ENCODE measurements at regions not wholly inside any gene's neighbourhood (a gene's known extent, or its start where the extent isn't known, plus 50 kb on each side); places are given as distances from the start of the nearest gene placed in this dataset.
"Not testable (repeated sequence)": the region's sequence is repeated elsewhere in the genome, so short reads cannot be mapped to it uniquely, and the experiment has no call there.

- TF ChIP-seq IRF3 (IDR thresholded peaks at IDR 0.05; ENCODE audit: low read depth, low read length): no peak
- TF ChIP-seq USF1 (IDR thresholded peaks at IDR 0.05; ENCODE audit: borderline replicate concordance, low read depth): no peak
Observed at GRCh38 chr1:102118150-102118549, 121.4 kb upstream of the OLFM3 start (continued).

- 58% methylated on average over 3 of the region's 3 CpGs for WGBS (ENCODE audit: low lambda C conversion rate)
- TF ChIP-seq EP300 (IDR thresholded peaks at IDR 0.05; ENCODE audit: borderline replicate concordance in 1 of 2, low read depth in 1 of 2, low read length in 1 of 2): no peak
- TF ChIP-seq TAF1 (IDR thresholded peaks at IDR 0.05; ENCODE audit: borderline replicate concordance, low read depth, low read length): no peak
- TF ChIP-seq SMC3 (IDR thresholded peaks at IDR 0.05; ENCODE audit: low read depth, low read length): no peak
- no peak for TF ChIP-seq RAD21 (IDR thresholded peaks at IDR 0.05; ENCODE audit: low read length)
- no peak for TF ChIP-seq GATA2 (CRISPR knock-in tag; IDR thresholded peaks at IDR 0.05)
- TF ChIP-seq JUND (IDR thresholded peaks at IDR 0.05): no peak
- TF ChIP-seq TCF12 (IDR thresholded peaks at IDR 0.05): no peak
- TF ChIP-seq ZBTB33 (IDR thresholded peaks at IDR 0.05; ENCODE audit: borderline replicate concordance, low read depth): no peak
- no peak for TF ChIP-seq CHD2 (IDR thresholded peaks at IDR 0.05; ENCODE audit: low read length, partially characterized antibody)
- no peak for TF ChIP-seq MXI1 (IDR thresholded peaks at IDR 0.05; ENCODE audit: low read depth, low read length)
- TF ChIP-seq FOXJ3 (CRISPR knock-in tag; IDR thresholded peaks at IDR 0.05): no peak
- no peak for TF ChIP-seq RXRA (IDR thresholded peaks at IDR 0.05; ENCODE audit: borderline replicate concordance, low read depth)
- TF ChIP-seq USF2 (IDR thresholded peaks at IDR 0.05; ENCODE audit: borderline replicate concordance, low read depth, low read length): no peak
- no peak for TF ChIP-seq MEF2A (IDR thresholded peaks at IDR 0.05; ENCODE audit: borderline replicate concordance, low read depth)
- no peak for TF ChIP-seq NFIC (IDR thresholded peaks at IDR 0.05; ENCODE audit: borderline replicate concordance)
- no peak for TF ChIP-seq YY1 (IDR thresholded peaks at IDR 0.05; ENCODE audit: low read depth)
- TF ChIP-seq IRF3 (IDR thresholded peaks at IDR 0.05; ENCODE audit: low read depth, low read length): no peak
- TF ChIP-seq GABPA (IDR thresholded peaks at IDR 0.05; ENCODE audit: low read depth): no peak
- no peak for TF ChIP-seq TEAD4 (IDR thresholded peaks at IDR 0.05; ENCODE audit: borderline replicate concordance, insufficient read depth)
- TF ChIP-seq FOXM1 (IDR thresholded peaks at IDR 0.05; ENCODE audit: low read depth): no peak
- no peak overlapping the region for H3K27ac ChIP-seq (ENCODE audit: low read depth in 2 of 2, low read length in 1 of 2)
- no peak overlapping the region for H3K4me3 ChIP-seq (ENCODE audit: low read depth in 2 of 2, low read length in 1 of 2)
- no peaks in the 10 kb centered on the region for H3K79me2 ChIP-seq (ENCODE audit: insufficient read depth)
- H2AFZ ChIP-seq (ENCODE audit: low read depth): no peak overlapping the region
- H3F3A ChIP-seq (replicated peaks; ENCODE audit: insufficient read depth): no peaks in the 10 kb centered on the region
- CTCF ChIA-PET: no interaction called here
- no peaks in the 10 kb centered on the region for H3K9me3 ChIP-seq
- H3K27me3 ChIP-seq (ENCODE audit: insufficient read depth): no peaks in the 10 kb centered on the region
- no peaks in the 10 kb centered on the region for H3K9me2 ChIP-seq
- peaks cover 0 to 3% of the 10 kb centered on the region in 2 experiments; a peak in 1 of 4 replicates for H3K4me1 ChIP-seq (ENCODE audit: control insufficient read depth in 1 of 2, insufficient read depth in 2 of 2, low read depth in 1 of 2, low read length in 1 of 2)
- POLR2A ChIA-PET: no interaction called here
- no peaks in the 10 kb centered on the region for H4K20me1 ChIP-seq (ENCODE audit: insufficient read depth)
- H3K4me2 ChIP-seq: no peak overlapping the region
- H3K36me3 ChIP-seq (replicated peaks in 1 of 2; ENCODE audit: control insufficient read depth in 1 of 2, insufficient read depth in 2 of 2, low read length in 1 of 2): no peaks in the 10 kb centered on the region
- DNase-seq: no peak
- H3K9ac ChIP-seq: no peak overlapping the region
Observed at GRCh38 chr1:102110586-102110985, 113.9 kb upstream of the OLFM3 start.

GRCh38 chr1:102109493-102109892, 112.8 kb upstream of the OLFM3 start:
- H3K4me1 ChIP-seq (ENCODE audit: control insufficient read depth in 1 of 2, insufficient read depth in 2 of 2, low read depth in 1 of 2, low read length in 1 of 2); H3K27ac ChIP-seq (ENCODE audit: low read depth in 2 of 2, low read length in 1 of 2); H3K79me2 ChIP-seq (ENCODE audit: insufficient read depth); H3K4me2 ChIP-seq; H3K27me3 ChIP-seq (ENCODE audit: insufficient read depth); H2AFZ ChIP-seq (ENCODE audit: low read depth); H4K20me1 ChIP-seq (ENCODE audit: insufficient read depth); H3K9me2 ChIP-seq; DNase-seq; H3K36me3 ChIP-seq (replicated peaks in 1 of 2; ENCODE audit: control insufficient read depth in 1 of 2, insufficient read depth in 2 of 2, low read length in 1 of 2); H3K9me3 ChIP-seq; H3K9ac ChIP-seq; POLR2A ChIA-PET; CTCF ChIA-PET; H3K4me3 ChIP-seq (ENCODE audit: low read depth in 2 of 2, low read length in 1 of 2); H3F3A ChIP-seq (replicated peaks; ENCODE audit: insufficient read depth): not testable (repeated sequence)
- WGBS (ENCODE audit: low lambda C conversion rate): 0% methylated on average over 2 of the region's 2 CpGs
